Tongue (tissue), 1 donor: ENCODE measurements at regions not wholly inside any gene's neighbourhood (a gene's known extent, or its start where the extent isn't known, plus 50 kb on each side); places are given as distances from the start of the nearest gene placed in this dataset.
"Not testable (repeated sequence)": the region's sequence is repeated elsewhere in the genome, so short reads cannot be mapped to it uniquely, and the experiment has no call there.

ENCODE experiments used
- DNase-seq: peaks from one replicate; pipeline ENCODE4 v3.0.0-alpha.2; 2015

DNA sequence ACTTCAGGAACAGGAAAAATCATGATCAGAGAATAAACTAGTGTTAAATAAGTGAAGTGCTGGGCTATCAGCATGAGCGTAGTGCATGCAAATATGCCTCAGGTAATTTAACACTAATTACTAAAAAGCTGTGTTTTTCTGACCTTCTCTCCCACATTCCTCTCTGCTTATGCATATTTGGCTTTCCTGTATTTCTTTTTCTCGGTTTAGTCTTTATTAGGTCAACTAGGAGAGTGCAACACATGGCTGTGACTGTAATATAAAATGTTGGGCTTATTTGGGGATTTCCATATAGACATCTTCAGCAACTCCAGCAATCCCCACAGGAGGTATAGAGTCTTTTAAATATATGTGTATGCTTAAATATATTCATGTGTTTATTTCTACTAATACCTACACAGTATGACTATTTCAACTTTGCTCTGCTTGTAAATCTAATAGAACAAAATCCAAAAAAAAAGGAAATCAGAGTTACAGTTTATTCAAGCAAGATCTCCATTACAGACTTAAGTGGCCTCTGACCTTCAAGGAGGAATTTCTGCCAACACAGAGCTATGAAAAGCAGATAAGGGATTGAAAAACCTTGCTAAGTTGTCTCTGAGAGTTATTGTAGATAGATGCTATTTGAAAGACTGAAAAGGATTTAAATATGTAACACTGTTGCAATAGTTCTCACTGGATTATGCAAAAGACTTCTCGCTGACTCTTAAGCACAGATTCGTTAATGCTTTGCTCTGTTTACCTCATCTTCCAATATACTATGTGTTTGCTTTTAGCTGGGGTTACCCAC lies 359.5 kb upstream of the RGPD4 start:
- DNase-seq: no peak

DNA sequence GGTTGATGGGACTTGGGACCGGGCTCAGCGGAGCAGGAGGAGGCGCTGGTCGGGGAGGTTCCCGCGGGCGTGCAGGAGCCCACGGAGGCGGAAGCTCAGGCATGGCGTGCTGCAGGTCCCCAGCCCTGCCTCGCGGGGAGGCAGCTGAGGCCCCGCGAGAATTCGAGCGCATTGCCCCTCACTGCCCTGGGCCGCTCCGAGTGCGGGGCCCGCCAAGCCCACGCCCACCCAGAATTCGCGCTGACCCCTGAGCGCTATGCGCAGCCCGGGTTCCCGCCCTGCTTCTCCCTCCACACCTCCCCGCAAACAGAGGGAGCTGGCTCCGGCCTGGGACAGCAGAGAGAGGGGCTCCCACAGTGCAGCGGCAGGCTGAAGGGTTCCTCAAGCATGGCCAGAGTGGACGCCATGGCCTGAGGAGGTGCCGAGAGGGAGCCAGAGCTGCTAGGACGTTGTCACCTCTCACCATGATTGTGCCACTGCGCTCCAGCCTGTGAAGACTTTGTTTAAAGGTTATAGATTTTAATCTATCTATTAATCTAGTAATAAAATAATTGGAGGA lies 357.2 kb upstream of the RGPD4 start:
- no peak for DNase-seq

DNA sequence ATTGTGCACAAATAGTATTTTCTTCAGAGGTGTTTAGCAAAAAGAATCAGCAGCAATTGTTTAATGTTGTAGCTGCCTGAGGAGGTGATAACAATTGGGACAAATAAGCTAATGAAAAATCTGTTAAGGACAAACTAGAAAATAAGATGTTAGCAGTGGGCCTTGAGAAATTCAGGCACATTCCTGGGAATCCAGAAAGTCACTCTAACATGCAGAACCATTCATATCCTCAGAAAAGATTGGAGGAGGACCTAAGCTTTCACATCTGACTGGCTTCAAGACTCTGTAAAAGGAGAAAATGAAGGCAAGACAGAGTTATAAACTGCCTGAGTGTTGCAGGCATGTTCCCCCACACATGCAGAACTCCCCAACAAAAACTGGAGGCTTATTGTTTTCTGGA lies 353.5 kb upstream of the RGPD4 start:
- DNase-seq: no peak

DNA sequence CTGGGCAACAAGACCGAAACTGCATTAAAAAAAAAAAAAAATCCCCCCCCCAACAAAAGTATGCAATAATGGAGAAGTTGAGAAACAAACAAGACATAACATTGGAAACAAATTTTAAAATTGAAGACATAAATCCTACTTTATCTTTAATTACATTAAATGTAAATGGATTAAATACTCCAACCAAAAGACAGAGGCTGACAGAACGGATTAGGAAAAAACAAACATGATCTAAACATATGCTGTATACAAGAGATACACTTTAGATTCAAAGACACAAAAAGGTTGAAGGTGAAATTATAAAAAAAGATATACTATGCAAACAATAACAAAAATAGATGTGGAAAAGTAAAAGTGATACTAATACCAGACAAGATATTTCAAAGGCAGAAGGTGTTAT lies 350.8 kb upstream of the RGPD4 start:
- no peak for DNase-seq

DNA sequence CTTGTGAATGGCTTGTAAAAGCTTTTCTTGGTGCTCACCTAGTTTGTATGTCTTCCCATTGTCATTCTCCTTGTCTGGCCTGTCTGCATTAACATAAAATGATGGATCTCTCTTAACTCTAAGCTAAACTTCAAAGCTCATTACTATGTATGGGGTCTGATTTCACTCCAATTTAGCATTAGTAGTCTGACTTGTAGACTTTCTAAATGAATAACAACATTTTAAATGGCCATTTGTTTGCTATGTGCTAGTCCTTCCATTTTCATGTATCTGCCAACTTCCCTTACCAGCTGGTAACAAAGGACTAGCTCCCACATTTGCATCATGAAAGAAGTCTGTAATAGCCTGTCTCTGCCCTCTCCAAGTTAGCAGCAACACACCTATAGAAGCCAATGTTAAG lies 324.2 kb upstream of the RGPD4 start:
- no peak for DNase-seq

DNA sequence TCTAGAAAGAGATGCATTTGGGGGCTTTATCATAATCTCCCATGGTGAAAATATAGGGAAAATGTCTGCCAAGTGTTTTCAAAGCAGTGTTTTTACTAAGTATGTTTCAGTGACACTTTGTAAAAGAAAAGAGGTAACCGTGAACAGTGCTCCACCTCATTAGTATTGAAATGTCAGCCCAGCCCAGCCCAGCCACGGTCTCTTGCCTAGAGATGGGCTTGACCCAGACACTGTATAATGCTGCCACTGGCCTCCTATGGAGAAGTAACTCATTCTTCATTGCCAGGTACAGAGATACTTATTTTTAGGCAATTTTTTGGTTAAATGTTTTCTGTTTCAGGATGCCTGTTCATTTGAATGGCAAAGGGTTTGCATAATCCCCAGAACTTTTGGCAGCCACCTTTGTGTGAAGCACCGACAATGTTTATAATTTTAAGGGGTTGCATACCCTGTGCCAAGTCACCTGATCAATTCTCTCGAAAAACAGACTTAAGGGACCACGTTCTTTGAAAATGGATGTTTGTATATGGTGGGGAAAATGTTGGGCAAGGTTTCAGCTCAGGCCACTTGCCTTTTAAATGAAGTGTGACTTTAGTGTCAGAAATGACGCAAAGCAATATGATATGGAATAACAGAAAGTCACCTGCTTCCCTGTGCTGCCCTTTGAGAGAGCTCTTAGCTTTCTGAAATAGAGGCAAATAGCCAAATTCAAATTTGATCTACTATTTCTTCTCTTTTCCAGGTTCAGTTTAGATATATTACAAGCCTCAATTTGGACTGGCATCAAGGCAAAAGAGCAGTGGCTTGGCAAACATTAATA lies 314.5 kb upstream of the RGPD4 start:
- no peak for DNase-seq

DNA sequence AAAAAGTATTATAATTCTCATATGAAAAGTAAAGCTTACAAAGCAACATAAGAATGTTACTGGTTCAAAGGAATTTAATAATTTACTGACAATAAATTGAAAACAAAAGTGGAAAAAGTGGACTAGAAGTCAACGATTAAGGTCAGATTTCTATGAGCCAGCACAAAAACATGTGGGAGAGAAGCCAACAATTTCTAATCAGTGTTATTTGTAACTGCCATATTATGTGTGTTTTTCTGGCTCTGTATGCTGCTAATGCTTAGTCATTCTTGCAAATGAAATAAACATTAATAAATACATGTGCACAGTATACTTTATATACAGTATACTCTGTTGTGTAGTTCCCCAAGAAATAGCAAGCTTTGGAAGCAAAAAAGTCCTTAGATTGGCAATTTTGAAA lies 301.3 kb upstream of the RGPD4 start:
- no peak for DNase-seq

DNA sequence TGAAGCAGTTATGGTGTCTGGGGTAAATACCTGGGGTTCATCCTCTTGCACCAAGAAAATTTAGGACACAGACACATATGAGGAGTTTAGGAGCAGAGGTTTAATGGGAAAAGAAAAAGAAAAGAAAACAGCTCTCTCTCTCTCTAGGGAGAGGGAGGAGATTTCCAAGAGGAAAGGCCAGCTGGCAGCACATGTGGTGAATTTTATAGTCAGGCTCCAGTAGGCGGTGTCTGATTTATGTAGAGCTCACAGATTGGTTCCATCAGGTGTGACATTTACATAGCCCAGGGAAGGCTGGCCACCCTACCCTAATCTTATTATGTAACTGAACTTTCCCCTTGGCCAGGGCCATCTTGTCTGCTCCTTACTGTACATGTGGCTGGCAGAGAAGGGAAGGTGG lies 297.5 kb upstream of the RGPD4 start:
- DNase-seq: peak; percentile 73

DNA sequence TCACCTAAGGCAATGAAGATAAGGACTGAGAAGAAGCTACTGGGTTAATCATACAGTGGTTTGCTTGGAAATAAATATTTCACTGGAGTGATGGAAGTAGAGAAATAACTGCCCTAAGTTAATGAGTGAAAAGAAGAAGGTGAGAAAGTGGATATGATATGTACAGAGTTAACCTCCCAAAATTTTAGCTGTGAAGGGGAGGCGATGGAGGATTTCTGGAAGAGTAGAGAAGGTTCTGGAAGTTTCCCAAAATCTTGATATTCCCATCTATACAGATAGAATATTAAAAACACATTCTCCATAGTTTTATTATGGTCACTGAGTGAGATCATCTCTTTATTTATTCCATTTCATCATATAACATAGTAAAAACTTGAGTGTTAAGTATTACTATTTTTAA lies 296.6 kb upstream of the RGPD4 start:
- no peak for DNase-seq

DNA sequence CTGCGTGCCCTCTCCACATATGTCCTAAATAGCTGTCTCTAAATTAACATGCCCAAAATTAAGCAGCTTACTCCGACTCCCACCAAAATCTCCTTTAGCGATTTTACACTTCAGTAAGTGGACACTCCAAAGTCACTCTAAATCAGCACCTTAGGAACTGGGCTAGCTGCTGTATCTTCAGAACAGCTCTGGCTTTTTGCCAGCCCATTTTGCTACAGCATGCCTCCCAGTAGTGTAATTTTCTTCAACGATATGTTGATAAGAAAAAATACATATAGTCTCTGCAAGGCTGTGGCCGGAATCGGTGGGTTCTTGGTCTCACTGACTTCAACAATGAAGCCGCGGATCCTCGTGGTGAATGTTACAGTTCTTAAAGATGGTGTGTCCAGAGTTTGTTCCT lies 291.8 kb upstream of the RGPD4 start:
- DNase-seq: no peak

DNA sequence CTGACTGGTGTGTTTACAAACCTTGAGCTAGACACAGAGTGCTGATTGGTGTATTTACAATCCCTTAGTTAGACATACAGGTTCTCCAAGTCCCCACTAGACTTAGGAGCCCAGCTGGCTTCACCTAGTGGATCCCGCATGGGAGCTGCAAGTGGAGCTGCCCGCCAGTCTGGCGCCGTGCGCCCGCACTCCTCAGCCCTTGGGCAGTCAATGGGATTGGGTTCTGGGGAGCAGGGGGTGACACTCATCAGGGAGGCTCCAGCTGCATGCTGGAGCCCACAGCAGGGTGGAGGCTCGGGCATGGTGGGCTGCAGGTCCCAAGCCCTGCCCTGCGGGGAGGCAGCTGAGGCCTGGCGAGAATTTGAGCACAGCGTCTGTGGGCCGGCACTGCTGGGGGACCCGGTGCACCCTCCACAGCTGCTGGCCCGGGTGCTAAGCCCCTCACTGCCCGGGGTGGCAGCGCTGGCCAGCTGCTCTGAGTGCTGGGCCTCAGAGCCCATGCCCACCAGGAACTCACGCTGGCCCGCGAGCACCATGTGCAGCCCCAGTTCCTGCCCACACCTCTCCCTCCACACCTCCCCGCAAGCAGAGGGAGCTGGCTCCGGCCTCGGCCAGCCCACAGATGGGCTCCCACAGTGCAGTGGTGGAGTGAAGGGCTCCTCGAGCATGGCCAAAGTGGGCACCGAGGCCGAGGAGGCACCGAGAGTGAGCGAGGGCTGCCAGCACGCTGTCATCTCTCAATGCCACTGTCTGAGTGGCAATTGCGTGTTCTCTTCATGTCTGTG lies 290.6 kb upstream of the RGPD4 start:
- DNase-seq: not testable (repeated sequence)

DNA sequence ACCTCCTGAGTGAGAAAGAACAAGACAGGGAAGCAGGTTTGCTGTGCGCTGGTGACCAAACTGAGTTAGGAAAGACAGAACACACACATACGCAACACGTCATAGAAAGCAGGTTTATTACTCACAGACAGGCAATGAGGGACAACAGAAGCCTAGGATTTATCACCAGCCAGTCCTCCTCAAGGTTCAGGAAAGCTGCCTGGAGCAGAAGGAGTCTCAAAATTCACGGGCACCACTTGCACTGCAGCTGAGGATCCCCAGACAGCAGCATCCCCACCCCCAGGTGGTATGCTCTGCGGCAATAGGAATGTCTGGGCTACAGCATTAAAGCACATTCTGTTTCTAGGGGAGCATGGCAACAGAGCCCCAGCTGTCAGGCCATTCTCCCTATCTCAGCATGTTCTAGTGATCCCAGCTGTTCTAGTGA lies 284.4 kb upstream of the RGPD4 start:
- peak; percentile 73 for DNase-seq

DNA sequence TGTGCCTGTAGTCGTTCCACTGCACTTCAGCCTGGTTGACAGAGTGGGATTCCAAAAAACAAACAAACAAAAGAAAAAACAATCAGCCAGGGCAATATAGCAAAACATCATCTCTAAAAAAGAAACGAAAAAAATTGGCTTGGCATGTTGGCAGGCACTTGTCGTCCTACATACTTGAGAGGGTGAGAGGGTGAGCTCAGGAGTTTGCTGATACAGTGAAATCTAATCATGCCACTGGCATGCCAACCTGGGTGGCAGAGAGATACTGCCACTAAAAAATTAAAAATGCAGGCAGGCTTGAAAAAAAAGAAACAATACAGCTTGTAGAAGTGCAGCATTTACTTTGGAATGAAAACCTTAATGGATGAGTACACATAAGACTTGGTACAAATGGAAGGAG lies 282.9 kb upstream of the RGPD4 start:
- no peak for DNase-seq

DNA sequence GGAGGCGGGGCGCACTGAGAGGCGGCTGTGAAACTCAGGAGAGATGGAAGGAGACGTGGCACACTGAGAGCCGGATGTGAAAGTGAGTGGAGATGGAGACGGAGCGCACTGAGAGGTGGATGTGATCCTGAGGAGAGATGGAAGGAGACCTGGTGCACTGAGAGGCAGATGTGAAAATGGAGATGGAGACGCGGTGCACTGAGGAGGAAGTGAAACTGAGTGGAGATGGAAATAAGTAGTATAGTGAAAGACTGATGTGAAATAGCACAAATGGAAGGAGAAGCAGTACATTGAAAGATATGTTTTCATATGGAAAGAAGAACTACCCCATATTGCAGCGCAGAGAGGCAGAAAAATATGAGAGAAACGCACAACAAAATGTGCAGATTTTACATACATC lies 281.6 kb upstream of the RGPD4 start:
- no peak for DNase-seq

DNA sequence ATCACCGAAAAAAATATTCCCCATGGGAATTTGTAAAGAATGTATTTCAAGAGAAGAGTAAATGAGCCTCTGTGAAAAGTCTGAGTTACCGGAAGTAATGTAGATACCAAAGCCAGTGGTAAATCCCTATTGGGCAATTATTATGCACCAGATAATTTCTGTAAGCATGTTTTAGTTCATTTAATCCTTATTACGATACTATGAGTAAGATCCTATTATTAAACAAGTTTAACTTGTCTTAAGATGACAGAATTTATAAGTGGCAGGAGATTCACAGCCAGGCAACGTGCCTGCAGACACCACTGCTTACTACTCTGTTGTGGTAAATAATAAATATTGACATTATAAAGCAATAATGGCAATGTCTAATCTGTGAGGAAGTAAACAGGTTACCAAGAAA lies 280.8 kb upstream of the RGPD4 start:
- DNase-seq: no peak

DNA sequence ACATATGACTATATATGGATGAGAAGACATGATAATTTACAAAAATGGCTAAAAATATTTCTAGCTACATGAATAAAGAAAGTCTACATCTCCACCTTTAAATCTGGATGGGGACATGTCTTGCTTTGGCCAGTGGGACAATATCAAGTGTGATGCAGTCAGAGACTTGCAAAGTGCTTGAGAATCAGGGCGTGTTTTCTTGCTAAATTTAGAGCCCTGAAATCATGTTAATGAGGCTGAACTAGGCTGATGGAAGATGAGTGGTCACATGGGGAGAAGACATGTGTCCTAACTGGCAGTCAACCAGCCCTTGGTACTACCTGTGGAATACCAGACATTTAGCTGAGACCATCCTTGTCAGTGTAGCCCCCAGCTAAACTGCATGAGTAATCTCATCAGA lies 278.5 kb upstream of the RGPD4 start:
- no peak for DNase-seq

DNA sequence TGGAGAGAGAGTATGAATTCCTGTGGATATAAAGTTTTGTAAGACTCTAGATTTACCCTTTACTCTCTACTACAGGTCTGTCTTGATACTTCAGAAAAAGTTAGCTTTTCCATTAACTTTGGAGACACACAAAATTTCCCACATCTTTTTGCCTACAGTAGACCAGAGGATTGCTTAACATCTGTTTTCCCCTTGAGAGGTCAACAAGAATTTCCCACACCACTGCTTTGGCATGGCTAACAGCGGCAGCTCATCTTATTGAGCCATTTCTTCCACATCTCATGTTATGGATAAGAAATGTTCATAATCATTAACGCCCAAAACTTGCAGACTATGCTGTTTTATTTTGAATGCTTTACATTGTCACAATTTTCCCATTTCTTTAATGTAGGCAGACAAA lies 273.6 kb upstream of the RGPD4 start:
- no peak for DNase-seq

DNA sequence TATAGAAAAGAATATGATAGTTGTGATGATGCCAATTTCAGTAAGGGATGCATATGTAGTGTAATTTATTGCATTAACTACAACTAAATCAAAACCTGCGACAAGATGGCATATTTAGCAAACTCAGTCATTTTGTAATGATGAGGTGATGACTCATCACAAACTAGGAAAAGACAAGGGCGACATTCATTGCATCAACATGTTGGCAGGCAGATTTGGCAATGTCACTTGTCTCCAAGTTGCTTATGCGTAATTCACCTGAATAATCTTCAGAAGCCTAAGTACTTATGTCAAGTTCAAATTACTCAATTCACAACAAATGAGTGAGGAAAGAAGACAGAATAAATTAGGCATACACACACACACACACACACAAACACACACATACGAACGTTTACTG lies 273.2 kb upstream of the RGPD4 start:
- DNase-seq: no peak

DNA sequence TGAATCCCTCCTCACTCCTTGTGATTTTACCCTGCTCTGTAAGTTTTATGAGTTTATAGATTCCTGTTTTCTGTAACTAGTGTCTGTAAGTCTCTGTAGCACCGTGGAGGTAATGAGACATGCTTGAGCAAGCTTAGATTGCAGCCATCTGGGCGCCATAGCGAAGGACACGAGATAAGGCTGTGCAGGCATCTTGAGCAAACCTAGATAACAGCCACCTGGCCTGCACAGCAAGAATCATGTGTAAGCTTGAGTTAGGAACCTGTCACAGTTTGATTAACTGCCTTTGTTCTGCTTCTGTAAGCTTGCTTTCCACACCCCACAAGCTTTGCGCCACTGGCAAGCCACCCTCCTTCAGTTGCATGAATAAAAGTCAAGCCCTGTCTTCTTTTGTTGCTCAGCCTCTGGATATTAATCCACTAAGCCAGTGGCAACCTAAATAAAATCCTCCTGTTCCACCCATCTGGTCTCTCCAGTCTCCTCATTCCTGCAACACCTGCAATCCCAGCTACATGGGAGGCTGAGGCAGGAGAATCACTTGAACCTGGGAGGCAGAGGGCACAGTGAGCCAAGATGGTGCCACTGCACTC lies 270.6 kb upstream of the RGPD4 start:
- DNase-seq: no peak

DNA sequence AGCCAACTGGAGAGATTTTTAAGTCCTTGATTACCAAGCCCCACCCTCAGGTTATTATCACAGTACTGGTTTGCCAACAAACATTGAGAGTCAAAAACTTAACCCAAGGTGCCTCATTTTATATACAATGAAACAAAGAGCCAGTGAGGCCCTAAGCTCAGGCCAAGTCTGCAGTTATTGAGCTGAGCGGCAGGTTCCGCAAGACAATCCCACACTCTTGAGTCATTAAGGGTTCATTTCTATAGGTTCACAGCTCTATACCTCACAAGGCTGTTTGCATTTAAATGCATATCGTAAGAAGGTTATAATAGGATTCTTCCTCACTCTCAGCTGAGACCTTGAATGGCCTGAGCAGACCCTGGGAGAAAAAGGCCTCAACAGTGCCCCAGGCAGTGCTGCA lies 268.4 kb upstream of the RGPD4 start:
- no peak for DNase-seq

DNA sequence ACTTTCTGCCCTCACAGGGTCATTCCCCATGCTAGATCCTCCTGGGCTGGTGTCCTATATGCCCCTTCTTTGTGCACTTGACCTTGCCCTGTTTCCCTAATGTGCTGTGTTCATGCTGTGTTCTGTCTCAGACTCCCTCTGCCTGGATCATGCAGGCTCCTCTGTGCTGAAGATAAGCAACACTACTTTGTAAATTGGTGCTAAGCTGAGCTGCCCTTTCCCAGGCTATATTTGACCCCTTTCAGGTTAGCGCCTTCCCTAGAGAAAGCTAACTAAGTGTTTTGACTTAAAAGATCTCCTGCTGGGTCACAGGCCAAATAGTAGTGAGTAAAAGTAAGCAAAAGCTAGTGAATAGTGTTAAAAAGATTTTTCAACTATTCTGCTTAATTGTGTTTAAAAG lies 257.2 kb upstream of the RGPD4 start:
- no peak for DNase-seq

DNA sequence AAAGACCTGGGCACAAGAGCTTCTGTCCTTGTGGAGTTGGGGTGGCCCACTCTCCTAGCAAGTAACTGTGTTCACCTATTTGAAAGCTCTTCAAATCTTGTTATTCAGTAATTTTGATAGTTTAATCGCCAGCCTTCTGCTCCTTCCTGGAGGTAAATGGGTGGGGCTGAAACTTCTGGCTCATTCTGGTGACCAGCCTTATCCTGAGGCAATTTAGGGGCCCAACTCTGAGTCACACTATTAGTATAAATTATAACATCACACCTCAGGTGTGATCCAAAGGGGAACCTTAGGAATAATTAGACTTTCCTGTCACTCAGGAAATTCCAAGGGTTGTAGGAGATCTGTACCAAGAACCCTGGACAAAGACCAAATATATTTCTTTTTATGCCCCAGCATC lies 255.8 kb upstream of the RGPD4 start:
- DNase-seq: no peak
